Prostate gland (tissue), 2 donors: ENCODE measurements at regions not wholly inside any gene's neighbourhood (a gene's known extent, or its start where the extent isn't known, plus 50 kb on each side); places are given as distances from the start of the nearest gene placed in this dataset.

Source experiments
- DNase-seq: peaks from one replicate; pipeline ENCODE4 v3.0.0-alpha.2; 2019; ENCODE audit warnings: low spot score
- H3K27ac ChIP-seq, 2 donors: fragments of 200-600 bp; sonication (generic); 2 replicates each; pipeline ENCODE4 v1.5.1; 2017 to 2019
- H3K27me3 ChIP-seq: fragments of 200-600 bp; sonication (generic); replicated peaks from 2 replicates; pipeline ENCODE4 v1.5.1; 2019; ENCODE audit not compliant: insufficient read depth
- H3K36me3 ChIP-seq, 2 donors: fragments of 200-600 bp; sonication (generic); 1 replicate in 1 of 2; 2 replicates in 1 of 2; pipeline versions ENCODE4 v1.5.1 to v1.8.1; 2017 to 2019
- H3K4me1 ChIP-seq: fragments of 200-600 bp; sonication (generic); replicated peaks from 2 replicates; pipeline ENCODE4 v1.5.1; 2019
- H3K4me3 ChIP-seq, 2 donors: fragments of 200-600 bp; sonication (generic); 2 replicates each; pipeline ENCODE4 v1.5.1; 2017 to 2019
- H3K9me3 ChIP-seq: fragments of 200-600 bp; sonication (generic); 2 replicates; pipeline ENCODE4 v1.5.1; 2017
- CTCF ChIP-seq, 4 experiments: fragments of 200-600 bp in 2 of 4; fragments of 450-650 bp in 2 of 4; sonication (generic) in 2 of 4; IDR thresholded peaks; 1 replicate in 3 of 4; 2 replicates in 1 of 4; pipeline ENCODE4 v1.5.1; 2016 to 2019; ENCODE audit warnings: antibody characterized with exemption in 4 of 4, mild to moderate bottlenecking in 2 of 4, moderate library complexity in 2 of 4
- POLR2A ChIP-seq: fragments of 450-650 bp; IDR thresholded peaks from one replicate; pipeline ENCODE4 v1.6.1; 2016; ENCODE audit warnings: antibody characterized with exemption, mild to moderate bottlenecking
- POLR2AphosphoS5 ChIP-seq: sonication (generic); formaldehyde crosslinking; IDR thresholded peaks from one replicate; pipeline ENCODE4 v1.6.1; 2017; ENCODE audit warnings: antibody characterized with exemption
- WGBS: methylation state at CpG from one replicate; pipeline ENCODE4 v1.1.5; 2018; 5-methylcytosine and 5-hydroxymethylcytosine counted together
- intact Hi-C: fragments of 100-400 bp; cut with DNase I; formaldehyde crosslinking; loops from one replicate; pipeline ENCODE4 v1.14.2; 2022

- Histone ChIP-seq H3K4me3 (no peak overlapping the region), H3K4me1 (peaks cover 2% of the 10 kb centered on the region), H3K27ac (no peak overlapping the region), H3K9me3 (no peaks in the 10 kb centered on the region), H3K36me3 (no peaks in the 10 kb centered on the region), H3K27me3 (no peaks in the 10 kb centered on the region)
- 98% methylated on average over 3 of the region's 3 CpGs for WGBS
- DNase-seq, result no peak
- intact Hi-C loops, result no loop called here
- no peak for TF ChIP-seq POLR2A
Measured at GRCh38 chr13:34350671-34351070, 532.7 kb downstream of the RFC3 start.

- H3K36me3 ChIP-seq, result no peaks in the 10 kb centered on the region
- TF ChIP-seq POLR2A (no peak), CTCF (IDR thresholded peaks at IDR 0.05) (no peak), POLR2AphosphoS5 (no peak)
- H3K27me3 ChIP-seq, result no peaks in the 10 kb centered on the region
- WGBS, result 96% methylated on average over 3 of the region's 3 CpGs
- intact Hi-C loops, result no loop called here
- no peak overlapping the region for H3K4me3 ChIP-seq
- peaks cover 2% of the 10 kb centered on the region for H3K4me1 ChIP-seq
- H3K27ac ChIP-seq, result no peak overlapping the region
- DNase-seq, result no peak
- H3K9me3 ChIP-seq, result no peaks in the 10 kb centered on the region
Measured at GRCh38 chr13:34351134-34351533, 533.2 kb downstream of the RFC3 start.

- WGBS, result 92% methylated on average over 4 of the region's 4 CpGs
- Histone ChIP-seq H3K36me3 (no peaks in the 10 kb centered on the region), H3K27me3 (no peaks in the 10 kb centered on the region), H3K4me3 (no peak overlapping the region), H3K9me3 (no peaks in the 10 kb centered on the region), H3K27ac (no peak overlapping the region), H3K4me1 (peaks cover 2% of the 10 kb centered on the region)
- DNase-seq, result no peak
- TF ChIP-seq POLR2AphosphoS5 (no peak), CTCF (IDR thresholded peaks at IDR 0.05) (no peak), POLR2A (no peak)
- intact Hi-C loops, result no loop called here
Measured at GRCh38 chr13:34352958-34353357, 535.0 kb downstream of the RFC3 start.

GRCh38 chr13:34356686-34357434 lies 538.9 kb downstream of the RFC3 start:
- 75% methylated on average over 4 of the region's 4 CpGs for WGBS
- no peak for DNase-seq
- no peaks in the 10 kb centered on the region for H3K27me3 ChIP-seq
- intact Hi-C loops, result no loop called here
- H3K4me3 ChIP-seq, result no peak overlapping the region
- no peak overlapping the region for H3K27ac ChIP-seq
- H3K9me3 ChIP-seq, result no peaks in the 10 kb centered on the region
- H3K36me3 ChIP-seq, result no peaks in the 10 kb centered on the region
- TF ChIP-seq POLR2AphosphoS5 (no peak), POLR2A (no peak), CTCF (IDR thresholded peaks at IDR 0.05) (no peak)
- H3K4me1 ChIP-seq, result no peaks in the 10 kb centered on the region

GRCh38 chr13:34357435-34358232 lies 539.7 kb downstream of the RFC3 start:
- TF ChIP-seq POLR2A (no peak), POLR2AphosphoS5 (no peak), CTCF (IDR thresholded peaks at IDR 0.05) (no peak)
- WGBS, result 46% methylated on average over 10 of the region's 10 CpGs
- H3K4me3 ChIP-seq, result no peak overlapping the region
- intact Hi-C loops, result no loop called here
- no peaks in the 10 kb centered on the region for H3K27me3 ChIP-seq
- no peaks in the 10 kb centered on the region for H3K9me3 ChIP-seq
- H3K4me1 ChIP-seq, result no peaks in the 10 kb centered on the region
- no peaks in the 10 kb centered on the region for H3K36me3 ChIP-seq
- no peak overlapping the region for H3K27ac ChIP-seq
- no peak for DNase-seq
